ENCODE measurements at regions not wholly inside any gene's neighbourhood (a gene's known extent, or its start where the extent isn't known, plus 50 kb on each side); places are given as distances from the start of the nearest gene placed in this dataset.

DNA sequence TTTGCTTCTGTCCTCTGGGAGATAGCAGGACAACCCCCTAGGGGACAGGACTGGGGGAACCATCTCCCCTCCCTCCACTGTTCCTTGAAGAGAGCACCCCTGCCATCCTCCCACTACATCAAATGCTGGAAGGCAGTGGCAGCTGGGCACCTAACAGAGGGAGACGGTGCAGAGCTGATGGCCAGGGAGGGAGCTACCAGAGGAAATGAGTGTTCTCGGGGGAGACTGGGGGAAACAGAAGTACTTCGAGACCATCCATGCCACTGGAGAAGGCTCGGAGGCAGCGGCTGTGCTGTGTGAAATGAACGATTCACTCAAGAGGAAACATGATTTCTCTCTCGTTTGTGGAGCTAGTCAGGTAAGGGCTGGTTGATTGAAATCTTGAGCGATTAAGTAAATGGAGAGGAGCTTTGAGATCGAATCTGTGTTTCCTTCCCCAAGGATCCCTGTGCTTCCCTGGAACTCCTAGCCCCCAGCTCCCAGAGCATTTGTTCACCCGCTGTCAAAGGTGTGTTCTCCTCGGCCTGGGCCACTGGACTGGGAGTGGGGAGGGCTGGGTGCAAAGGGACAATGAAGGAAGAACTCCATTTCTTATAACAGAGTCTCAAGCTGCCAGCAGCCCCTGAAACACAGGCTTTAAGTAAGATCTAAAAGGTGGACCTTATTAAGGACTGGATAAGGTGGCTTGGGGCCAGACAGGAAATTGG lies 261.3 kb upstream of the MOCS1 start:
- Histone ChIP-seq H3K79me2 (ENCODE audit: control insufficient read depth, low read length) (no peaks in the 10 kb centered on the region), H3K9me2 (replicated peaks; ENCODE audit: control insufficient read depth, low read length) (no peaks in the 10 kb centered on the region), H3F3A (ENCODE audit: control insufficient read depth, insufficient read depth) (no peaks in the 10 kb centered on the region), H3K9me3 (ENCODE audit: control insufficient read depth, insufficient read depth, low read length) (no peaks in the 10 kb centered on the region), H3K27me3 (ENCODE audit: control insufficient read depth, low read length) (no peaks in the 10 kb centered on the region), H3K4me3 (ENCODE audit: low read length) (no peak overlapping the region), H3K4me2 (ENCODE audit: low read length) (no peak overlapping the region), H3K4me1 (ENCODE audit: control insufficient read depth, low read length) (no peaks in the 10 kb centered on the region), H3K36me3 (ENCODE audit: control insufficient read depth, low read length) (no peaks in the 10 kb centered on the region), H3K27ac (ENCODE audit: low read depth, low read length) (no peak overlapping the region), H4K20me1 (ENCODE audit: control insufficient read depth, insufficient read depth, low read depth, low read length) (no peaks in the 10 kb centered on the region)
- TF ChIP-seq EZH2phosphoT487 (IDR thresholded peaks at IDR 0.05; ENCODE audit: borderline replicate concordance, low read length): no peak
- TF ChIP-seq, protein P1, sequence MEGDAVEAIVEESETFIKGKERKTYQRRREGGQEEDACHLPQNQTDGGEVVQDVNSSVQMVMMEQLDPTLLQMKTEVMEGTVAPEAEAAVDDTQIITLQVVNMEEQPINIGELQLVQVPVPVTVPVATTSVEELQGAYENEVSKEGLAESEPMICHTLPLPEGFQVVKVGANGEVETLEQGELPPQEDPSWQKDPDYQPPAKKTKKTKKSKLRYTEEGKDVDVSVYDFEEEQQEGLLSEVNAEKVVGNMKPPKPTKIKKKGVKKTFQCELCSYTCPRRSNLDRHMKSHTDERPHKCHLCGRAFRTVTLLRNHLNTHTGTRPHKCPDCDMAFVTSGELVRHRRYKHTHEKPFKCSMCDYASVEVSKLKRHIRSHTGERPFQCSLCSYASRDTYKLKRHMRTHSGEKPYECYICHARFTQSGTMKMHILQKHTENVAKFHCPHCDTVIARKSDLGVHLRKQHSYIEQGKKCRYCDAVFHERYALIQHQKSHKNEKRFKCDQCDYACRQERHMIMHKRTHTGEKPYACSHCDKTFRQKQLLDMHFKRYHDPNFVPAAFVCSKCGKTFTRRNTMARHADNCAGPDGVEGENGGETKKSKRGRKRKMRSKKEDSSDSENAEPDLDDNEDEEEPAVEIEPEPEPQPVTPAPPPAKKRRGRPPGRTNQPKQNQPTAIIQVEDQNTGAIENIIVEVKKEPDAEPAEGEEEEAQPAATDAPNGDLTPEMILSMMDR (IDR thresholded peaks at IDR 0.05; ENCODE audit: low read depth, low read length, poor library complexity, severe bottlenecking): no peak

DNA sequence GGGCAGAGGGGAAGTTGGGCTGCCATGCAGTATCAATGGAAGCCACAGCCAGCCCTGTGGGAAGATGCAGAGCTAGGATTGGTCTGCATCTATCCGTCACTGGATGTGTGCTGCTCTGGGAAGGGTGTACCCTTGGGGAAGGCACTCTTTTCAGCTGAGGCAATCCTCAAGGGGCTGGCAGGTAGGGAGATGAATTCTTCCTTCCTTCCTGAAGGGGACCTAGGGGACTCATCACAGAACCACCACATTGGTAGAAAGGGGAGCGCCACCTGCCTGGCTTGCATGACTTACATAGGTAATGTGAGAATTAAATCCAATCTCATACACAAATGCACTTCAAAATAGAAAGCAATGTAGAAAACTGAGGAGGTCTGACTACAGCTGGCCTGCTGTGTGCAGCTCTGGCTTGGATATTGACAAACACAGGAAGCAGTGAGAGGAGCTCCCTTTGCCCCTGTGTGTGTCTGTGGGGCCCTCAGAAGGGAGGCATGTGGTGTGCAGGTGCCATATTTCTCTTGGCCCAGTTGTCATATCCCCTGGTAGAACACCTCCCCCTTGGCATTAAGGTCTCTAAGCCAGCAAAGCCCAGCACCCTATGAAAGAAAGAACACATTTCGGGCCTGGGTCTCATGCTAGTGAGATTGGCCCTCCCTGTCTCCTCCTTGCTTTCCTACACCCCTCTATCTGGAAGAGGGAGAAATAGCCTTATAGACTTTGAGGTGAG lies 260.3 kb upstream of the MOCS1 start:
- no peak overlapping the region for H3K27ac ChIP-seq (ENCODE audit: low read depth, low read length)
- no peak overlapping the region for H3K4me3 ChIP-seq (ENCODE audit: low read length)
- no peaks in the 10 kb centered on the region for H3K4me1 ChIP-seq (ENCODE audit: control insufficient read depth, low read length)
- H4K20me1 ChIP-seq (ENCODE audit: control insufficient read depth, insufficient read depth, low read depth, low read length): no peaks in the 10 kb centered on the region
- H3K36me3 ChIP-seq (ENCODE audit: control insufficient read depth, low read length): no peaks in the 10 kb centered on the region
- no peaks in the 10 kb centered on the region for H3K79me2 ChIP-seq (ENCODE audit: control insufficient read depth, low read length)
- no peaks in the 10 kb centered on the region for H3K27me3 ChIP-seq (ENCODE audit: control insufficient read depth, low read length)
- H3K4me2 ChIP-seq (ENCODE audit: low read length): no peak overlapping the region
- TF ChIP-seq EZH2phosphoT487 (IDR thresholded peaks at IDR 0.05; ENCODE audit: borderline replicate concordance, low read length): no peak
- TF ChIP-seq, protein P1 (IDR thresholded peaks at IDR 0.05; ENCODE audit: low read depth, low read length, poor library complexity, severe bottlenecking): no peak
- H3K9me3 ChIP-seq (ENCODE audit: control insufficient read depth, insufficient read depth, low read length): no peaks in the 10 kb centered on the region
- no peaks in the 10 kb centered on the region for H3F3A ChIP-seq (ENCODE audit: control insufficient read depth, insufficient read depth)
- no peaks in the 10 kb centered on the region for H3K9me2 ChIP-seq (replicated peaks; ENCODE audit: control insufficient read depth, low read length)

DNA sequence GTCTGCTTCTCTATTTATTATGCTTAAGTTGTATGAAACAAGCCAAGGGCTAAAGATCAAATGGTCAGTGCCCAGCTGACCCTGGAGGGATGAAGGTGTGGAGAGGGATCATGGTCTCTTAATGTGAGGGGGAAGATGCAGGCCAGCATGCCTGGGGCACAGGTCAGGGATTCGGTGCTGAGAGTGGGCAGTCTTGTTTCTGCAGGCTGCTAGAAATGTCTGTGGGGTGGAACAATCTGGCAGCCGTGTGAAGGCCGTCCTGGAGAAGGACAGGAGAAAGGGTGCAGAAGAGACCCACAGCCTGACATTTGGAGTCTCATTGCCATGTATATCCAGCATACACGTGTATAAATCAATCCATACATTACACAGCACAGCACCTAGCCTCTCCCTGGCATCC lies 258.3 kb upstream of the MOCS1 start:
- Histone ChIP-seq H3K9me2 (replicated peaks; ENCODE audit: control insufficient read depth, low read length) (no peaks in the 10 kb centered on the region), H3F3A (ENCODE audit: control insufficient read depth, insufficient read depth) (no peaks in the 10 kb centered on the region), H3K4me1 (ENCODE audit: control insufficient read depth, low read length) (no peaks in the 10 kb centered on the region), H3K9me3 (ENCODE audit: control insufficient read depth, insufficient read depth, low read length) (no peaks in the 10 kb centered on the region), H3K79me2 (ENCODE audit: control insufficient read depth, low read length) (no peaks in the 10 kb centered on the region), H3K27me3 (ENCODE audit: control insufficient read depth, low read length) (no peaks in the 10 kb centered on the region), H3K27ac (ENCODE audit: low read depth, low read length) (no peak overlapping the region), H4K20me1 (ENCODE audit: control insufficient read depth, insufficient read depth, low read depth, low read length) (no peaks in the 10 kb centered on the region), H3K4me3 (ENCODE audit: low read length) (no peak overlapping the region), H3K36me3 (ENCODE audit: control insufficient read depth, low read length) (no peaks in the 10 kb centered on the region), H3K4me2 (ENCODE audit: low read length) (no peak overlapping the region)
- no peak for TF ChIP-seq EZH2phosphoT487 (IDR thresholded peaks at IDR 0.05; ENCODE audit: borderline replicate concordance, low read length)
- TF ChIP-seq, protein P1 (IDR thresholded peaks at IDR 0.05; ENCODE audit: low read depth, low read length, poor library complexity, severe bottlenecking): no peak
